CD4-positive, alpha-beta T cell treated with Interferon alpha-2 for 1 hour (primary cell): ENCODE measurements at regions not wholly inside any gene's neighbourhood (a gene's known extent, or its start where the extent isn't known, plus 50 kb on each side); places are given as distances from the start of the nearest gene placed in this dataset.
"Not testable (repeated sequence)": the region's sequence is repeated elsewhere in the genome, so short reads cannot be mapped to it uniquely, and the experiment has no call there.

ENCODE experiments used
- DNase-seq, 2 donors: peaks; one replicate each; pipeline ENCODE4 v3.0.0-alpha.2; 2020 to 2022

DNA sequence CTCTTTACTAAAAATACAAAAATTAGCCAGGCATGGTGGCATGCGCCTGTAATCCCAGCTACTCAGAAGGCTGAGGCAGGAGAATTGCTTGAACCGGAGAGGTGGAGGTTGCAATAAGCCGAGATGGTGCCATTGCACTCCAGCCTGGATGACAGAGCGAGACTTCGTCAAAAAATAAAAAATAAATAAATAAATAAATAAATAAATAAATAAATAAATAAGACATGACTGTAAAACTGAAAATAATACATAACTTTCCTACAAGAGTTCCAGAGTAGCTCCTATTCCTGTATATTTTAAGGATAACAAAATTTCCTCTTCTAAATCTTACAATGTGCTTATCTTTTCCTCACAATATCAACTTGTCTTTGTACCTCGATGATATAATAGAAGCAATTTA, 549.4 kb downstream of the TRAM1L1 start:
- DNase-seq = not testable (repeated sequence)

DNA sequence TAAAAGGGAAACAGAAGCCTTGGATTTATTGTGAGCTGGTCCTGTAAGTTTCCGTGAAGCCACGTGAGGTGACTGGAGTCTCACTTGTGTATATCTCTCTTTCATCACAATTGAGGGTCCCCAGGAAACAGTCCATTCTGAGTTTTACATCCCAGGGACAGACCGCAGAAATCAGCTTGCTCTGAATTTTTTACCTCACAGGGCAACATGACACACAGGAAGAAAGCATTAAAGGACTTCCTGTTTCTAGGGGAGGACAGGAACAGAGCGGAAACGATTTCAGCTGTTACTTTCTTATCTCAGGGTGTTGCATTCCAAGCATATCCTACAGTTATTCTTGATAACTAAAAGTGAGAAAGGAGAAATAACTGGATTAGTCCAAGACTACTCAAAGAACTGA, 553.5 kb downstream of the TRAM1L1 start:
- no peak for DNase-seq

DNA sequence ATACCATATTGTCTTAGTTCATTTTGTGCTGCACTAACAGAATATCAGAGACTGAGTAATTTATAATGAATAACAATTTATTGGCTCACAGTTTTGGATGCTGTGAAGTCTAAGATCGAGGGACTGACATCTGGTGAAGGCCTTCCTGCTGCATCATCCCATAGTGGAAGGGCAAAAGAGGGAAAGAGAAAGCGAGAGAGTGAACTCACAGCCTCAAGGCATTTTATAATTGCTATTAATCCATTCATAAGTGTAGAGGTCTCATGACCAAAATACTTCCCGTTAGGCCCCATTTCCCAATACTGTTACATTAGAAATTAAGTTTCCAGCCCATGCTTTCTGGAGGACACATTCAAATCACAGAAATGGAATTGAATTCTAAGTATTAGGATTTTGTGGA, 554.4 kb downstream of the TRAM1L1 start:
- no peak for DNase-seq

DNA sequence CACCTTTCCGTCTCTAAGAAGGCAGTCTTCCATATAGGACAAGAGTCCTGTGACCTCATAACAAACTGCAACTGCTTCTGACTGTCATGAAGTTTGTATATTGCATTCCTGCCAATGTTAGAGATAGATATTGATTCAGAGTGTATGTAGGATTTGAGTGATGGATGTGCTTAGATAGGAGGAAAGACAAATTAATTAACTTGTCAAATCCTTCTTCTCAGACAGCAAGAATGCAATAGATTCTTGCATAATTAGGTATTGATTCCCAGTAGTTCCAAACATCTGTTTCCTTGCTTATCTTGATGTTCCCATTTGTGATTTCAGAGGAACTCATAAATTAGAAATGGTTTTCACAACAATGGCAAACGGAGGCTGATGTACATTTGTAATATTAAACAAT, 555.3 kb downstream of the TRAM1L1 start:
- no peak for DNase-seq

- no peak for DNase-seq
These were observed 556.2 kb downstream of the TRAM1L1 start for GRCh38 chr4:116529129-116529528.

GRCh38 chr4:116522922-116523321, 562.5 kb downstream of the TRAM1L1 start:
- DNase-seq = no peak

DNA sequence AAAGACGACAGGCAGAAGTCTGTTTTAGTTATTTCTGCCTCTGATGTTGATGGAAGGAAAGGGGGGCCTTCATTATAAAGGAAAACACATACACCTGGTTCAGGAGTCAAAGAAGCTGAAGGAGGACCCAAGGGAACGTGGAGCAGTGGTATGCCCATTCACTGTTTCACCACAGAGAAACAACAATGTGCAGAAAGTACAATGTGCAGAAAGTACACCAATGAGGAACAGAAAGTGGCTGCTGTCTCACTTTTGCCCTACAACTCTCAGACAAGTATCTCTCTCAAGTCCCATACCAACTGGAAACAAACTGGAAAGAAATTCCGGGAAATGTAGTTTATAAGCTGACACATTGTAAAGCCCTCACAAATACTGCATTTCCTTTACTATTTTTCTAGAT, 564.5 kb downstream of the TRAM1L1 start:
- no peak for DNase-seq

- no peak for DNase-seq
These were observed 568.7 kb downstream of the TRAM1L1 start for GRCh38 chr4:116516711-116517110.

DNA sequence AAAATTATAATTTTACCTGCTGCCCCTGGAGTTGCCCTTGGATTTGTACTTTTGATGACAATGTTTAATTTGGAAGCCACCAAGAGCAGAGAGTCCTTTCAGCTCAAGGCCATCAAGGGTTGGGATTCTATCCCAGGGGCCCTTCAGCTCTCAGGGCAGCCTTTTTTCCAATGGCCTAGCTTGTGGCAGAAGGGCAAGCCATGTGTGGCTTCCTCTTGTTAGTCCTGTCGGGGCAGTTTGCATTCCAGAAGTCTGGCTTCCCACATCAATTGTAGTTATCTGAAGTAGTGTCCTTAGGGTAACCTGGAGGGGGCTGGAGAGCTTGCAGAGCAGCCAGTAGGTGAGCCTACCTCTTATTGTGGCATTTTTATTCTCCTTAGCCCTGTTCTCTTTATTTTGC, 569.4 kb downstream of the TRAM1L1 start:
- DNase-seq = no peak

- DNase-seq = no peak
These were observed 572.8 kb downstream of the TRAM1L1 start for GRCh38 chr4:116512552-116512951.

DNA sequence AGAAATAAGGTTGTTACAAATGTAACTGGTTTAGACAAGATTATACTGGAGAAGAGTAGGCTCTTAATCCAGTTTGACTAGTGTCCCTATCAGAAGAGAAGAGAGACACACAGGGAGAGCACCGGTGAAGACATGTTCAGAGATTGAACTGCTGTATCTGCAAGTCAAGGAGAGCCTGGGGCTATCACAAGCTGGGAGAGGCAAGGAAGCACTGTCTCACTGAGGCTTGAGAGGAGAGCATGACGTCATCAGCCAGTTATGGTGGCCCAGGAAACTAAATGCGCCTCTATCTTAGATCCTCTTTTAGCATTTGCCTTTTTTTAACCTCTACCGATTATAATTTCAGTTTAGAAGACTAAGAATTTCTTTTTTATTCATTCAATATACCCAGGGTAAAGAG, 583.4 kb downstream of the TRAM1L1 start:
- no peak for DNase-seq

GRCh38 chr4:116500225-116500624, 585.2 kb downstream of the TRAM1L1 start:
- no peak for DNase-seq

DNA sequence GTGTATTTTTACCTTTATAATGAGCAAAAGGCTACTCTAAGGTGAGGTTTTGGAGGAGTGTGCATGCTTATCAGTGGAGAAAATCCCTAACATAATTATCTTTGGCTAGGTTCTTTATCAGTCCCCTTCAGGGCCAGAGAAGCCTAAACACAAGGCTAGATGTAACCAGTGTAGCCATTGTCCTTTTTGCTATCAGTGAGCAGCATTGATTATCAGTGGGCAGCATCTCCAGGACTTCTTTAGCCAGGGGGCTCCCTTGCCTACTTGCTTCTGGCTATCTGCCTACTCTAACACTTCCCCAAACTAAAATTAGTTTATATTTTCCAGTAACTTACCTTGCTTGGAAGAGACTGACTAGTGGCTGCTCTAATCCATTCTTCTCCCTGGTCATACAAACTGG, 595.6 kb downstream of the TRAM1L1 start:
- no peak for DNase-seq

- DNase-seq = no peak
These were observed 599.0 kb downstream of the TRAM1L1 start for GRCh38 chr4:116486401-116486800.

- DNase-seq = no peak
These were observed 604.8 kb downstream of the TRAM1L1 start for GRCh38 chr4:116480546-116480945.

- no peak for DNase-seq
These were observed 607.0 kb downstream of the TRAM1L1 start for GRCh38 chr4:116478343-116478742.

DNA sequence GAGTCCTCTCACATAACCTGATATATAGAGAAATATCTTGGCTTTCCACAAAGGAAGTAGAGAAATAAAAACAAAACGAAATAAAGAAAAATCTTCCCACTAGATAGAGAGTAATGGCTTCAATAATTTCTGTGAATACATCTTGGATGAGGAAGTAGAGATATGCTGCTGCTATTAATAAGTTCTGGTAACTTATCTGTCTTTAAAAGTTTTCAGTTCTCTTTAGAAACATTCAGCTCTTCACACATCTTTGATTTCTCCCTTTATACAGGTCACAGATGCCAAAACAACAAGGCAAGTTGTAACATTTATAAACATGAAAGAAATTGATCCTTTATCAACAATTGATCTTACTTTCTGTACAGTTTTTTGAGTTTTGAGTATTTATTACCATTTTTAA, 615.8 kb downstream of the TRAM1L1 start:
- DNase-seq = no peak

DNA sequence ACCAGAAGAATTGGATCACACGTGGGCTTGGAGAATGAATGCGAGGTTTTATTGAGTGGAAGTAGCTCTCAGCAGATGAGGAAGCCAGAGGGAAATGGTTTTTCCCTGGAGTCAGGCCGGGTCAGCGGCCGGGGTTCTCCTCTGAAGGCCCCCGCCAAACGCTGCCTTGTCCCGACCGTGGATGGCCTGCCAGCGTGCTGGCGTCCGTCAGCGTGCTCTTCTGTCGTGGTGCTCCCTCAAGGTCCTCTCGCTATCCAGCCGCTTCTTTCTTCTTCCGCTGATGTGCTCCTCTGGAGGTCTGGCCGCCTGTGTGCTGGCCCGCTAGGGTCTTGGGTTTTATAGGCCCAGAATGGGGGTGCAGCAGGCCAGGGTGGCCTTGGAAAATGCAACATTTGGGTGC, 632.2 kb downstream of the TRAM1L1 start:
- no peak for DNase-seq

- DNase-seq = no peak
These were observed 635.6 kb downstream of the TRAM1L1 start for GRCh38 chr4:116449764-116450163.

GRCh38 chr4:116444117-116444516, 641.3 kb downstream of the TRAM1L1 start:
- no peak for DNase-seq

DNA sequence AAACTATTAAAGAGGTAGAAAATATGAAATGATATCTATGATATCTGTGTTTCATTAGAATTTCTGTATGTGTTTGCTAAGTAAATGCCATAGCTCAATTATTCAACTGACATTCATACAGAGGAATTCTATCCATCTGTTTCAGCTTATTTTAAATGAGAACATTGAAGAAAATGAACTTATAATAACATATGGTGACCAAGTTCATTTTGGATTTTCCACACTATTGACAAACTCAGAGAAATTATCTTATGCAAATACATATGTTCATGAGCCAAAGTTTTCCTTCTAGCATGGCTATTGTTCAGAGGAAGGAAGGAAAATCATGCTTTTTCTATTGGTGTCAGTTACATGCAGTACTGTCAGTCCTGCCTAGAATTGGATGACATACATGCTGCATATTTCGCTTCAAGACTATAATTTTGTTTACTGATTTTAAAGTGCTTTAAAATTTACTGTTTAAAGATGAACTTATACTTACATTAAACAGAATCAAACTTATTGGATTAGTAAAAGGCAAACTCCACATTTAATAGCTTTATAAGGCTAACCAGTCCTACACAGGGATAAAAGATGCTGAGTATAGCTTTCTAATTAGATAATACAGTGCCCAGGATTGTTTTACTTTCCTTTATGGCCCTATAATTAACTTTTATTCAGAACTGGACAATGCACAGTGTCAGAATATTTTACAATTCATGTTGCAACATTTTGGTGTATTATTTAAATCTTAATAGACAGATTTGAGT, 646.2 kb downstream of the TRAM1L1 start:
- DNase-seq = no peak

DNA sequence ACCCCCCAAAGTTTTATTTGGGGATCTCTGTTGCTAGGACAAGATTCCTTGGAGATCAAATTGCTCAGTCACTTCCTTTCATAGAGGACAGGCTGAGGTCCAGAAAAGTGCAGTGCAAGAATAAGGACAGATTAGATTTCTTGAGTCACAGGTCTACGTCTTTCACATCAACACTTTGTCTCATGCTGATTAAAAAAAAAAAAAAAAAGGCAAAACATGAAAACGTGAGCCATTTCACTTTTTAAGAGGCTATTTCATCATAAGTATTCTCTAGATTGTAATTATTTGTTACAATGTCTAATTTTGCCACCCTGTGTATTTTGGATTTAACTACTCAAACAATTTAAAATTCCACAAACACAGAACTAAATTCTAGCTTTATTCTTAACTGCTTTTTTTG, 647.0 kb downstream of the TRAM1L1 start:
- no peak for DNase-seq

GRCh38 chr4:116427666-116428065, 657.7 kb downstream of the TRAM1L1 start:
- DNase-seq = no peak

GRCh38 chr4:116413222-116413621, 672.2 kb downstream of the TRAM1L1 start:
- no peak for DNase-seq

GRCh38 chr4:116401293-116401692, 684.1 kb downstream of the TRAM1L1 start:
- DNase-seq = no peak
